ENCODE measurements at regions not wholly inside any gene's neighbourhood (a gene's known extent, or its start where the extent isn't known, plus 50 kb on each side); places are given as distances from the start of the nearest gene placed in this dataset.
A peak's percentile ranks its signal among the peaks of the same experiment; 100 is the strongest.

DNA sequence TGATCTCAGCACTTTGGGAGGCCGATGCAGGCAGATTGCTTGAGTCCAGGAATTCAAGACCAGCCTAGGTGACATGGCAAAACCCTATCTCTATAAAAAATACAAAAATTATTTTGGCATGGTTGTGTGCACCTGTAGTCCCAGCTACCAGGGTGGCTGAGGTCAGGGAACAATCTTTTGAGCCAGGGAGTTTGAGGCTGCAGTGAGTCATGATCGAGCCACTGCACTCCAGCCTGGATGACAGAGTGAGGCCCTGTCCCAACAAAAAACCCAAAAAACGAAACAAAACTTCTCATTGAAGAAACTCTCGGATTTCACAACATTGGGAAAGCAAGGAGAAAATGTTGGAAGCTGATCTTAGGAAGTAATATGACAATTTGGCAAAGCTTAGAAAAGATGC lies 317.3 kb upstream of the MGAT5 start:
- Mint-ChIP-seq H3K9me3 (no peaks in the 10 kb centered on the region), H3K27me3 (ENCODE audit: insufficient read depth) (no peaks in the 10 kb centered on the region), H3K4me3 (peak overlapping the region; percentile 77), H3K4me1 (ENCODE audit: low read depth) (peaks cover 30% of the 10 kb centered on the region), H3K27ac (peak overlapping the region; percentile 57), H3K36me3 (ENCODE audit: low read depth) (no peaks in the 10 kb centered on the region)
- peak; percentile 12 for DNase-seq
- TF ChIP-seq, protein P1, sequence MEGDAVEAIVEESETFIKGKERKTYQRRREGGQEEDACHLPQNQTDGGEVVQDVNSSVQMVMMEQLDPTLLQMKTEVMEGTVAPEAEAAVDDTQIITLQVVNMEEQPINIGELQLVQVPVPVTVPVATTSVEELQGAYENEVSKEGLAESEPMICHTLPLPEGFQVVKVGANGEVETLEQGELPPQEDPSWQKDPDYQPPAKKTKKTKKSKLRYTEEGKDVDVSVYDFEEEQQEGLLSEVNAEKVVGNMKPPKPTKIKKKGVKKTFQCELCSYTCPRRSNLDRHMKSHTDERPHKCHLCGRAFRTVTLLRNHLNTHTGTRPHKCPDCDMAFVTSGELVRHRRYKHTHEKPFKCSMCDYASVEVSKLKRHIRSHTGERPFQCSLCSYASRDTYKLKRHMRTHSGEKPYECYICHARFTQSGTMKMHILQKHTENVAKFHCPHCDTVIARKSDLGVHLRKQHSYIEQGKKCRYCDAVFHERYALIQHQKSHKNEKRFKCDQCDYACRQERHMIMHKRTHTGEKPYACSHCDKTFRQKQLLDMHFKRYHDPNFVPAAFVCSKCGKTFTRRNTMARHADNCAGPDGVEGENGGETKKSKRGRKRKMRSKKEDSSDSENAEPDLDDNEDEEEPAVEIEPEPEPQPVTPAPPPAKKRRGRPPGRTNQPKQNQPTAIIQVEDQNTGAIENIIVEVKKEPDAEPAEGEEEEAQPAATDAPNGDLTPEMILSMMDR (IDR thresholded peaks at IDR 0.05) = no peak

DNA sequence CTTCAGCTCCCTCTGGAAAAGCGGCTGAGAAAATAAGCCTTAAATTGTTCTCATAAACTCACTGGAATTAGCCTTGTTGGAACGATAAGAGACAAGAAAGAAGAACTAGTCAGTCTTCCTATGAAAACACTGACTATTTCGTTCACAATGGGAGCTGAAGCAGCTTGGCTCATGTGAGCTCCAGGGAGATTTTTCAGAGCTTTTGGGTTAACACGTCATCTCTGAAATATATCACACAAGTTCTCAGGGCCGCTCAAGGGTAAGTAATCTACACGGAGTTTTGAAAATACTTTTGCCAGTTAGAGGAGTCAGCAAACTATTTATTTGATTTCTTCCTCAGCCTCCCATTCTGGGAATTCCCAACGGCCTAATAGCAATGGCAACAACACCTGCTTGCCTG lies 316.2 kb upstream of the MGAT5 start:
- Mint-ChIP-seq H3K27me3 (ENCODE audit: insufficient read depth) (no peaks in the 10 kb centered on the region; the same call in 1 of the 2 replicates), H3K27ac (peak overlapping the region; percentile 27; the same call in 1 of the 2 replicates)

DNA sequence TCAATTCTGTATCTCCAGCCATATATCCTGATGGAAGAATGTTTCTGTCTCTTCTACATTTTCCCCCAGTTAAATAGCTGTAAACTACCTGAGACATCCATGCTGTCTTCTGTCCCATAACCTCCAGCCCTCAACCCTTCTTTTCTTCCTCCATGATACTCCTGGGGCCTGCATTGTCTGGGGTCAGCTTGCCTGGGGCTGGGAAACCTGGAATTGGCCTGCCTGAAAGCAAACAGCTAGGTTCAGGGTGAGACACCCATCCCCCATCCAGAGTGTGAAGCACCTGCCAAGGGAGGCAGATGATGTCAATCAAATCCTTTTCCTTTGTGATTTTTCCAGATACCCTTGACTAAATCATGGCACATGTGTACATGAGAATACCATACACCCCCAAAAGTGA lies 313.7 kb upstream of the MGAT5 start:
- no peak for DNase-seq
- Mint-ChIP-seq H3K36me3 (ENCODE audit: low read depth) (no peaks in the 10 kb centered on the region), H3K9me3 (no peaks in the 10 kb centered on the region), H3K4me3 (no peak overlapping the region), H3K27ac (no peak overlapping the region), H3K4me1 (ENCODE audit: low read depth) (peaks cover 47% of the 10 kb centered on the region), H3K27me3 (ENCODE audit: insufficient read depth) (peaks cover 7% of the 10 kb centered on the region)
- TF ChIP-seq, protein P1 (IDR thresholded peaks at IDR 0.05) = no peak

More for the DNA sequence above, 316.2 kb upstream of the MGAT5 start:
- Mint-ChIP-seq H3K36me3 (ENCODE audit: low read depth) (no peaks in the 10 kb centered on the region), H3K9me3 (no peaks in the 10 kb centered on the region), H3K4me1 (ENCODE audit: low read depth) (peaks cover 36% of the 10 kb centered on the region), H3K4me3 (peak overlapping the region; percentile 77; the same call in 1 of the 2 replicates)
- TF ChIP-seq, protein P1 (IDR thresholded peaks at IDR 0.05) = no peak
- no peak for DNase-seq

DNA sequence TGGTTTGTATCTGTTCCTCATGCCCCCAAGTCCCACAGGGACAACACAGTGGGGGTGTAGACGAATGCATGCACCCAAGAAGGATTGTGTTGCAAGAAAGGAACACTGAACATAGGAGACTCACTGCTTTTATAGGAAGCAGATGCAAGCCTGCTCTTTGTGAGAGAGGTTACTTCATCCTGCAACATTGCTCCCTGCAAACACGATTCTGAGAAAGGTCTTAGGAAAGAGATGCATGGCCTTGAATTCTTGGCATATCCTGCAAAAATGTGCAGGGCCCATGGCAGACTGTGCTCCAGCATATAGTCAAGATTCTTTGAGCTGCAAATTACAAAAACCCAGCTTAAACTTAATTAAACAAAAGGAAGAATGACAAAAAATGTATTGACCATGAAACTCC lies 312.2 kb upstream of the MGAT5 start:
- H3K9me3 Mint-ChIP-seq = no peaks in the 10 kb centered on the region
- peaks cover 38% of the 10 kb centered on the region for H3K4me1 Mint-ChIP-seq (ENCODE audit: low read depth)

DNA sequence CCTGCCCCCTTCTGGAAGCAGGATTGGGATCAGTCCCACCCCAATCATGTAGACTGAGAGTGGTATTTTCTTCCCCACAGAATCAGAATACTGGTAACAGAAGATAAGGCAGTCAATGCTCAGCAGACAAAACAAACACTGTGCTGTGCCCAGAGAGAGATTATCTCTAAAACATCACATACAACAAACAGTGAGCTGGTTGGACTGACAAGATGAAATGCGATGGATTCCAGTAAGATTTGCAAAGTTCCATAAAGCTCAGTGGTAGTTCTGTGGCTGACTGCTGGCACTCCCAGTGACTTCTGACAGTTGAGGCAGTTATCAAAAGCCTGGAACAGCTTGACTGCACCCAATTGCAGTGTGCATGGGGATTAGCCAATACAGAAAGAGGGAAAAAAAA lies 311.5 kb upstream of the MGAT5 start:
- H3K27ac Mint-ChIP-seq = no peak overlapping the region
- TF ChIP-seq, protein P1 (IDR thresholded peaks at IDR 0.05) = no peak
- H3K4me1 Mint-ChIP-seq (ENCODE audit: low read depth) = peaks cover 31% of the 10 kb centered on the region
- H3K9me3 Mint-ChIP-seq = no peaks in the 10 kb centered on the region
- H3K36me3 Mint-ChIP-seq (ENCODE audit: low read depth) = no peaks in the 10 kb centered on the region
- H3K4me3 Mint-ChIP-seq = no peak overlapping the region
- peaks cover 7% of the 10 kb centered on the region for H3K27me3 Mint-ChIP-seq (ENCODE audit: insufficient read depth)
- DNase-seq = no peak

More for the DNA sequence above, 312.2 kb upstream of the MGAT5 start:
- DNase-seq = no peak
- H3K4me3 Mint-ChIP-seq = no peak overlapping the region
- H3K27me3 Mint-ChIP-seq (ENCODE audit: insufficient read depth) = peaks cover 7% of the 10 kb centered on the region
- no peaks in the 10 kb centered on the region for H3K36me3 Mint-ChIP-seq (ENCODE audit: low read depth)
- no peak overlapping the region for H3K27ac Mint-ChIP-seq
- TF ChIP-seq, protein P1 (IDR thresholded peaks at IDR 0.05) = no peak

DNA sequence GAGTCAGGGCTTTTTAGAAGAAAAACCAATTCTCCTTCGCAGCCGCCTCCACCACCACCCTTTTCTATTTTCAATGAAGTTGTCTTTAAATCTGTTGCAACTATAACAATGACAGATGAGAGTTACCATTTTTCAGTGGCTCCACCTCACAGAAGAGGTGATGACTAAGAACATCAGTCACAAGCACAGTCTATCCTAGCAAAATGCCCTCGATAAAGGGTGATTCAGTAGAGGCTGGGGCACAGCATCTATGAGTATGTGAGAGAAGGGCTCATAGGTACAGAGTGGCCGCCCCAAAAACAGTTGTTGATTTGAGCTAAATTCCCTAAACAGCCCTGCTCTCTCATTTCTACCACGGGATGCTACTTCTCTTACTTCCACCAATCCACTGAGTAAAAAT lies 310.8 kb upstream of the MGAT5 start:
- Mint-ChIP-seq H3K4me1 (ENCODE audit: low read depth) (peaks cover 24% of the 10 kb centered on the region), H3K36me3 (ENCODE audit: low read depth) (no peaks in the 10 kb centered on the region), H3K27ac (no peak overlapping the region)

More for the DNA sequence above, 310.8 kb upstream of the MGAT5 start:
- no peak for DNase-seq
- H3K9me3 Mint-ChIP-seq = no peaks in the 10 kb centered on the region
- TF ChIP-seq, protein P1 (IDR thresholded peaks at IDR 0.05) = no peak
- H3K4me3 Mint-ChIP-seq = no peak overlapping the region
- peaks cover 7% of the 10 kb centered on the region for H3K27me3 Mint-ChIP-seq (ENCODE audit: insufficient read depth)
